Fibroblast of lung (primary cell): ENCODE measurements at regions not wholly inside any gene's neighbourhood (a gene's known extent, or its start where the extent isn't known, plus 50 kb on each side); places are given as distances from the start of the nearest gene placed in this dataset.

ENCODE experiments used
- DNase-seq, 2 donors: peaks; one replicate each; pipeline versions ENCODE4 v3.0.0 to v3.0.0-alpha.2; 2010; ENCODE audit warnings: low read depth in 2 of 2
- H2AFZ ChIP-seq: 2 replicates; pipeline ENCODE4 v1.5.1; 2012; ENCODE audit warnings: low read length, control low read depth, inconsistent platforms
- H3K27ac ChIP-seq: 2 replicates; pipeline ENCODE4 v1.5.1; 2011; ENCODE audit warnings: low read length, control low read depth; ENCODE audit not compliant: insufficient read depth
- H3K27me3 ChIP-seq: 2 replicates; pipeline ENCODE4 v1.5.1; 2011; ENCODE audit warnings: mild to moderate bottlenecking, low read length; ENCODE audit not compliant: control insufficient read depth, insufficient read depth
- H3K36me3 ChIP-seq: 2 replicates; pipeline ENCODE4 v1.5.1; 2011; ENCODE audit warnings: low read length; ENCODE audit not compliant: control insufficient read depth, insufficient read depth
- H3K4me1 ChIP-seq: 2 replicates; pipeline ENCODE4 v1.5.1; 2011; ENCODE audit warnings: low read length; ENCODE audit not compliant: control insufficient read depth, insufficient read depth; ENCODE audit errors: extremely low read depth
- H3K4me2 ChIP-seq: 2 replicates; pipeline ENCODE4 v1.5.1; 2011; ENCODE audit warnings: low read length, control low read depth; ENCODE audit not compliant: insufficient read depth; ENCODE audit errors: extremely low read depth
- H3K4me3 ChIP-seq, 4 experiments: fragments of 200-600 bp in 1 of 4; sonication (generic) in 1 of 4; replicated peaks in 1 of 4; 2 replicates each; pipeline ENCODE4 v1.5.1; 2011 to 2016; ENCODE audit warnings: low read length in 4 of 4, low read depth in 3 of 4, mild to moderate bottlenecking in 3 of 4, control low read depth in 2 of 4, inconsistent platforms in 1 of 4, mixed read lengths in 1 of 4; ENCODE audit not compliant: insufficient read depth in 1 of 4; ENCODE audit errors: control extremely low read depth in 1 of 4
- H3K79me2 ChIP-seq: 2 replicates; pipeline ENCODE4 v1.5.1; 2012; ENCODE audit warnings: mild to moderate bottlenecking, low read length, inconsistent platforms; ENCODE audit not compliant: control insufficient read depth, insufficient read depth
- H3K9ac ChIP-seq: 2 replicates; pipeline ENCODE4 v1.5.1; 2011; ENCODE audit warnings: mild to moderate bottlenecking, low read length, control low read depth; ENCODE audit not compliant: insufficient read depth
- H3K9me3 ChIP-seq: 2 replicates; pipeline ENCODE4 v1.5.1; 2012; ENCODE audit warnings: low read depth, low read length; ENCODE audit not compliant: control insufficient read depth, insufficient read depth
- H4K20me1 ChIP-seq: 2 replicates; pipeline ENCODE4 v1.5.1; 2011; ENCODE audit warnings: low read length; ENCODE audit not compliant: control insufficient read depth, insufficient read depth; ENCODE audit errors: extremely low read depth
- EZH2 ChIP-seq: IDR thresholded peaks from 2 replicates; pipeline ENCODE4 v1.5.1; 2012; ENCODE audit warnings: low read length, control low read depth, mild to moderate bottlenecking; ENCODE audit errors: missing control alignments
- TF ChIP-seq, protein P1 (sequence below), 2 donors: IDR thresholded peaks in 1 of 2; conservative IDR thresholded peaks in 1 of 2; 1 replicate in 1 of 2; 2 replicates in 1 of 2; pipeline ENCODE4 v1.5.1; 2011 to 2012; ENCODE audit warnings: low read length in 2 of 2, control low read depth in 1 of 2, inconsistent platforms in 1 of 2, low read depth in 1 of 2, mild to moderate bottlenecking in 1 of 2

GRCh38 chr1:119308806-119309205, 59.8 kb upstream of the HAO2 start:
- no peak for DNase-seq
- H3K4me2 ChIP-seq, result no peak overlapping the region
- TF ChIP-seq, protein P1, sequence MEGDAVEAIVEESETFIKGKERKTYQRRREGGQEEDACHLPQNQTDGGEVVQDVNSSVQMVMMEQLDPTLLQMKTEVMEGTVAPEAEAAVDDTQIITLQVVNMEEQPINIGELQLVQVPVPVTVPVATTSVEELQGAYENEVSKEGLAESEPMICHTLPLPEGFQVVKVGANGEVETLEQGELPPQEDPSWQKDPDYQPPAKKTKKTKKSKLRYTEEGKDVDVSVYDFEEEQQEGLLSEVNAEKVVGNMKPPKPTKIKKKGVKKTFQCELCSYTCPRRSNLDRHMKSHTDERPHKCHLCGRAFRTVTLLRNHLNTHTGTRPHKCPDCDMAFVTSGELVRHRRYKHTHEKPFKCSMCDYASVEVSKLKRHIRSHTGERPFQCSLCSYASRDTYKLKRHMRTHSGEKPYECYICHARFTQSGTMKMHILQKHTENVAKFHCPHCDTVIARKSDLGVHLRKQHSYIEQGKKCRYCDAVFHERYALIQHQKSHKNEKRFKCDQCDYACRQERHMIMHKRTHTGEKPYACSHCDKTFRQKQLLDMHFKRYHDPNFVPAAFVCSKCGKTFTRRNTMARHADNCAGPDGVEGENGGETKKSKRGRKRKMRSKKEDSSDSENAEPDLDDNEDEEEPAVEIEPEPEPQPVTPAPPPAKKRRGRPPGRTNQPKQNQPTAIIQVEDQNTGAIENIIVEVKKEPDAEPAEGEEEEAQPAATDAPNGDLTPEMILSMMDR (conservative IDR thresholded peaks at IDR 0.05 in 1 of 2, IDR thresholded peaks at IDR 0.05 in 1 of 2; ENCODE audit: low read depth in 1 of 2, low read length in 2 of 2), result no peak
- no peak for TF ChIP-seq EZH2

DNA sequence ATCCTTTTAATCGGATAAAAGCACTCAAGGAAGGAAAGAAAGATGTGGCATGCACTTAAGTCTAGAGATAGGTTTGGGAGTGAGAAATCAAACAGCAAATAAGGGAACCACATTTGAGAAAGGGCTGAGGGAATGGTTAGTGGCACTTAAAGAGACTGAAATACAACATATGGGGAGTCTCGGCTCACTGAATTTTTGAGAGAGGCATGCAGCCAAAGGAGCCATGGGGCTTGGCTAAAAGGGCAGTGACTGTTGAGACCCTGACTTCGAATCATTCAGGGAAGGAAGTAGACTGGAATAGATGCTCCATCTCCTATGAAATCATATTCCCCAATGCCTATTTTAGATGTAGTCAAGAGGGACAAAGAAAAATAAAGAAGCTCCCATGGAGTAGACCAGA, 58.3 kb upstream of the HAO2 start:
- H3K79me2 ChIP-seq, result no peaks in the 10 kb centered on the region
- H3K9ac ChIP-seq, result no peak overlapping the region
- no peak overlapping the region for H2AFZ ChIP-seq
- no peaks in the 10 kb centered on the region for H4K20me1 ChIP-seq
- H3K36me3 ChIP-seq, result no peaks in the 10 kb centered on the region
- TF ChIP-seq, protein P1 (conservative IDR thresholded peaks at IDR 0.05 in 1 of 2, IDR thresholded peaks at IDR 0.05 in 1 of 2; ENCODE audit: low read depth in 1 of 2, low read length in 2 of 2), result no peak
- no peak for TF ChIP-seq EZH2
- no peak overlapping the region for H3K4me3 ChIP-seq
- H3K4me1 ChIP-seq, result no peaks in the 10 kb centered on the region
- no peaks in the 10 kb centered on the region for H3K9me3 ChIP-seq
- no peak overlapping the region for H3K4me2 ChIP-seq
- no peak for DNase-seq
- peaks cover 2% of the 10 kb centered on the region for H3K27me3 ChIP-seq
- no peak overlapping the region for H3K27ac ChIP-seq

More at GRCh38 chr1:119308806-119309205, 59.8 kb upstream of the HAO2 start:
- H3K27ac ChIP-seq, result no peak overlapping the region
- H3K27me3 ChIP-seq, result peaks cover 2% of the 10 kb centered on the region
- no peak overlapping the region for H3K4me3 ChIP-seq
- no peak overlapping the region for H3K9ac ChIP-seq
- H3K9me3 ChIP-seq, result no peaks in the 10 kb centered on the region
- H4K20me1 ChIP-seq, result no peaks in the 10 kb centered on the region
- H2AFZ ChIP-seq, result no peak overlapping the region
- no peaks in the 10 kb centered on the region for H3K4me1 ChIP-seq
- H3K79me2 ChIP-seq, result no peaks in the 10 kb centered on the region
- H3K36me3 ChIP-seq, result no peaks in the 10 kb centered on the region

DNA sequence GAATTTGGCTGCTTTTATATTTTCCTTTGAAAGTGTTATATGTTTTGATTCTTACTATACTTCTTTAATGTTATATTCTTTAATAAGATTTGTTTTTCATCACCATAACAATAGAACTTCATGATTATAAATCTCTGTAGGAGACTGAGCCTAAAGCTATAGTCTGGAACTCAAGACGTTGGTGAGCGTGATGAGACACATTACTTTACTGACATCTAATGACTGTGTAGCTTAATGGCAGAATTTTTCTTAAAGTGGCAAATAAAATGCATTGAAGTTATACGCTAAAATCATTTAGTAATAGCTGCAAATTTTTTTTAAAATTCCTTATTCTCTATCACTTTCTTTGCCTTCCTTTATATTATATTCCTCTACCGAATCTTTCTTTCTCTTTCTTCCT, 56.1 kb upstream of the HAO2 start:
- Histone ChIP-seq H3K4me2 (no peak overlapping the region), H3K9me3 (no peaks in the 10 kb centered on the region), H3K79me2 (no peaks in the 10 kb centered on the region), H3K27ac (no peak overlapping the region), H3K36me3 (no peaks in the 10 kb centered on the region), H3K4me1 (no peaks in the 10 kb centered on the region), H4K20me1 (no peaks in the 10 kb centered on the region), H3K27me3 (no peaks in the 10 kb centered on the region), H2AFZ (no peak overlapping the region), H3K9ac (no peak overlapping the region), H3K4me3 (no peak overlapping the region)
- TF ChIP-seq EZH2, result no peak
- TF ChIP-seq, protein P1 (conservative IDR thresholded peaks at IDR 0.05 in 1 of 2, IDR thresholded peaks at IDR 0.05 in 1 of 2; ENCODE audit: low read depth in 1 of 2, low read length in 2 of 2), result no peak
- no peak for DNase-seq
